BE2C (cell line): ENCODE measurements at regions not wholly inside any gene's neighbourhood (a gene's known extent, or its start where the extent isn't known, plus 50 kb on each side); places are given as distances from the start of the nearest gene placed in this dataset.
A peak's percentile ranks its signal among the peaks of the same experiment; 100 is the strongest.

ENCODE experiments used
- DNase-seq: peaks from one replicate; pipeline ENCODE4 v3.0.0-alpha.2; 2020
- H3K27me3 ChIP-seq: fragments of 250-450 bp; sonication (Bioruptor Pico); 2 replicates; pipeline ENCODE4 v1.5.1; 2020; ENCODE audit warnings: mild to moderate bottlenecking
- H3K36me3 ChIP-seq: fragments of 250-450 bp; sonication (Bioruptor Pico); 2 replicates; pipeline ENCODE4 v1.5.1; 2020; ENCODE audit warnings: mild to moderate bottlenecking
- H3K4me1 ChIP-seq: fragments of 250-450 bp; sonication (Bioruptor Pico); 2 replicates; pipeline ENCODE4 v1.5.1; 2020
- H3K4me3 ChIP-seq: 2 replicates; pipeline ENCODE4 v1.5.1; 2011; ENCODE audit warnings: low read depth, low read length
- H3K9me3 ChIP-seq: fragments of 250-450 bp; sonication (Bioruptor Pico); 2 replicates; pipeline ENCODE4 v1.5.1; 2020
- TF ChIP-seq, protein P1 (sequence below): IDR thresholded peaks from 2 replicates; pipeline ENCODE4 v1.5.1; 2012; ENCODE audit warnings: mild to moderate bottlenecking, low read depth, low read length

DNA sequence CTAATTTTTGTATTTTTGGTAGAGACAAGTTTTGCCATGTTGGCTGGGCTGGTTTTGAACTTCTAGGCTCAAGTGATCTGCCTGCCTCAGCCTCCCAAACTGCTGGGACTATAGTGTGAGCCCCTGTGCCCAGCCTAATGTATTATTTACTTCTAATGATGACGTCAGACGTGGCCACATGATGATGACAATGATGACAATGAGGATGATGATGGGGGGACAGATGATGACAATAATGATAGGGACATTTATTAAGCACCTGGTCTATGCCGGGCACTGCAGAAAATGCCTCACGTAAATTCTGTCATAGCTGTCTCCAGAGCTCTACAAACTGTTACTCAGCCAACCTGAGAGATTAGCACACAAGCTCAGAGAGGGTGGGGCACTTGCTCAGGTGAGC lies 169.3 kb downstream of the SHANK2 start:
- no peaks in the 10 kb centered on the region for H3K9me3 ChIP-seq
- DNase-seq, result no peak
- H3K4me3 ChIP-seq, result no peak overlapping the region
- no peaks in the 10 kb centered on the region for H3K36me3 ChIP-seq
- no peaks in the 10 kb centered on the region for H3K27me3 ChIP-seq
- H3K4me1 ChIP-seq, result no peaks in the 10 kb centered on the region
- TF ChIP-seq, protein P1, sequence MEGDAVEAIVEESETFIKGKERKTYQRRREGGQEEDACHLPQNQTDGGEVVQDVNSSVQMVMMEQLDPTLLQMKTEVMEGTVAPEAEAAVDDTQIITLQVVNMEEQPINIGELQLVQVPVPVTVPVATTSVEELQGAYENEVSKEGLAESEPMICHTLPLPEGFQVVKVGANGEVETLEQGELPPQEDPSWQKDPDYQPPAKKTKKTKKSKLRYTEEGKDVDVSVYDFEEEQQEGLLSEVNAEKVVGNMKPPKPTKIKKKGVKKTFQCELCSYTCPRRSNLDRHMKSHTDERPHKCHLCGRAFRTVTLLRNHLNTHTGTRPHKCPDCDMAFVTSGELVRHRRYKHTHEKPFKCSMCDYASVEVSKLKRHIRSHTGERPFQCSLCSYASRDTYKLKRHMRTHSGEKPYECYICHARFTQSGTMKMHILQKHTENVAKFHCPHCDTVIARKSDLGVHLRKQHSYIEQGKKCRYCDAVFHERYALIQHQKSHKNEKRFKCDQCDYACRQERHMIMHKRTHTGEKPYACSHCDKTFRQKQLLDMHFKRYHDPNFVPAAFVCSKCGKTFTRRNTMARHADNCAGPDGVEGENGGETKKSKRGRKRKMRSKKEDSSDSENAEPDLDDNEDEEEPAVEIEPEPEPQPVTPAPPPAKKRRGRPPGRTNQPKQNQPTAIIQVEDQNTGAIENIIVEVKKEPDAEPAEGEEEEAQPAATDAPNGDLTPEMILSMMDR, result no peak

GRCh38 chr11:71082454-71082853 lies 169.9 kb downstream of the SHANK2 start:
- no peak for DNase-seq
- H3K27me3 ChIP-seq, result no peaks in the 10 kb centered on the region
- TF ChIP-seq, protein P1, result no peak

DNA sequence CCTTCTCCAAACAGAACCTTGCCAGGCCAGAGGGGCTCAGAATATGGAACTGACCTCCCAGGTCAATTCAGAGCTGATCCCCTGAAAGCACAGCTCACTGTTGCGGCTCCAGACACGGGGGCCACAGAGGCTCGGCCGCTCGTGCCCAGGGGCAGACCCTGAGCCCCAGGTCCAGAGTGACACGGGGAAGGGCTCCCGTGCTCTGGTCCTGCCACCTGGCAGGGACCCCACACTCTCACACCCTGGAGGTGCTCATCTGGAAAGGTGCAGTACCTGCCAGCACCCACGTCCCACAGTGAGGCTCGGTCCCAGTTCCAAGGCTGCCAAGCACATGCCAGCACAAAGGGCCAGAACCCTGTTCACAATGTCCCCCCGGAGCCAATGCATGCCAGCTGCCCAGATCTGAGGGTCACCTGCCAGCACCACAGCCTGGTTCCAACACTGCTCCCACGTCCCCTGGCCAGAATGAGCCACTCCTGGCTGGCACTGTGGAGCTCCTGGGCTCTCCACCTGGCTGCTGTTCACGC lies 170.6 kb downstream of the SHANK2 start:
- TF ChIP-seq, protein P1, result no peak

More at GRCh38 chr11:71082454-71082853, 169.9 kb downstream of the SHANK2 start:
- H3K4me3 ChIP-seq, result no peak overlapping the region
- H3K4me1 ChIP-seq, result no peaks in the 10 kb centered on the region
- no peaks in the 10 kb centered on the region for H3K9me3 ChIP-seq
- H3K36me3 ChIP-seq, result no peaks in the 10 kb centered on the region

DNA sequence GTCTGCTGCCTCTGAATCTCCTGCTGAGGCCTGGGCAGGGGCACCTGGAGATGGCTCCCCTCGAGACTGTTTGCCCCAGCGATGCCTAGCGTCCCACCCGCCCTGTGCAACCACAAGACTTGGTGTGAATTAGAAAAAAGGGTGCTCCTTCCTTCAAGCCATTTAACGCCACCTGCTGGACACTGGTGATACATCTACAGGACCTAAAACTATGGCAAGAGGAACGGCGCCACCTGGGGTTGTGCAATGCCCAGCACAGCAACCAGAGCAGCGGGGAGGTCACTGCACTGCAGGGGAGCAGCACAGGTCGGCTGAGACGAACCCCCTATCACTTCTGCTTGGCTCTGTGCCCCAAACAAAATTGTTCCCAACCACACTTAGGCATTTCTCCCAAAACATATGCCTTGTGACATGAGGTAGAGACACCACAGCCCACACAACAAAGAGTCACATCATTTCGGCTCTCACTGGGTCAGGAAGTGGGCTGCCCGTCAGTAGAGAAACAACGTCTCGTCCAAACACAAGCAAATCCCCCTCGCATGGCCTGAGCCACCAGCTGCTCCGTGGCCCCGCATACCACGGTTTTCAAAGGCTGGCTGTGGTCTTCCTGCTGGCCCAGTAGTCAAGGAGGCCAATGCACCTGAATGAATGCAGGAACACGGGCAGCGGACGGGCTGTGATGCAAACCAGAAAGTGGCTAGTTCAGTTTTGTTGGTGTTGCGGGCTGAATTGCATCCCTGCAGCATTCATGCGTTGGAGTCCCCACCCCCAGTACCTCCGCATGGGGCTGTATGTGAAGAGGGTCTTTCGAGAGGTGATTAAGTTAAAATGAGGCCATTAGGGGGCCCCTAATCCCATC lies 171.9 kb downstream of the SHANK2 start:
- Histone ChIP-seq H3K27me3 (0 out of 2 replicates have a peak, but pooled peaks cover 5% of the 10 kb centered on the region), H3K4me1 (no peaks in the 10 kb centered on the region), H3K4me3 (no peak overlapping the region), H3K9me3 (no peaks in the 10 kb centered on the region), H3K36me3 (no peaks in the 10 kb centered on the region)
- peak; percentile 82 for DNase-seq
- TF ChIP-seq, protein P1, result peak; percentile 85

More for the DNA sequence above, 170.6 kb downstream of the SHANK2 start:
- Histone ChIP-seq H3K4me3 (no peak overlapping the region), H3K9me3 (no peaks in the 10 kb centered on the region), H3K4me1 (no peaks in the 10 kb centered on the region), H3K36me3 (no peaks in the 10 kb centered on the region), H3K27me3 (no peaks in the 10 kb centered on the region)
- no peak for DNase-seq

- TF ChIP-seq, protein P1, result no peak
- Histone ChIP-seq H3K9me3 (no peaks in the 10 kb centered on the region), H3K4me3 (no peak overlapping the region), H3K36me3 (no peaks in the 10 kb centered on the region), H3K27me3 (0 out of 2 replicates have a peak, but pooled peaks cover 5% of the 10 kb centered on the region), H3K4me1 (no peaks in the 10 kb centered on the region)
- no peak for DNase-seq
Measured at GRCh38 chr11:71079795-71080194, 172.6 kb downstream of the SHANK2 start.

- Histone ChIP-seq H3K4me3 (no peak overlapping the region), H3K36me3 (no peaks in the 10 kb centered on the region), H3K9me3 (no peaks in the 10 kb centered on the region), H3K27me3 (0 out of 2 replicates have a peak, but pooled peaks cover 5% of the 10 kb centered on the region), H3K4me1 (no peaks in the 10 kb centered on the region)
- no peak for DNase-seq
- TF ChIP-seq, protein P1, result no peak
Measured at GRCh38 chr11:71078482-71078881, 173.9 kb downstream of the SHANK2 start.
